Stimulated activated CD4-positive, alpha-beta T cell treated with anti-CD3 and anti-CD28 coated beads, Interleukin-12 subunit alpha, Interleukin-12 subunit beta, amount 100 ng/mL, for 4 hours (primary cell): ENCODE measurements at regions not wholly inside any gene's neighbourhood (a gene's known extent, or its start where the extent isn't known, plus 50 kb on each side); places are given as distances from the start of the nearest gene placed in this dataset.
"Not testable (repeated sequence)": the region's sequence is repeated elsewhere in the genome, so short reads cannot be mapped to it uniquely, and the experiment has no call there.

Experiments
- DNase-seq: peaks from one replicate; pipeline ENCODE4 v3.0.0-alpha.2; 2020

- no peak for DNase-seq
These were observed 172.5 kb upstream of the FOXF1 start for GRCh38 chr16:86337581-86338402.

DNA sequence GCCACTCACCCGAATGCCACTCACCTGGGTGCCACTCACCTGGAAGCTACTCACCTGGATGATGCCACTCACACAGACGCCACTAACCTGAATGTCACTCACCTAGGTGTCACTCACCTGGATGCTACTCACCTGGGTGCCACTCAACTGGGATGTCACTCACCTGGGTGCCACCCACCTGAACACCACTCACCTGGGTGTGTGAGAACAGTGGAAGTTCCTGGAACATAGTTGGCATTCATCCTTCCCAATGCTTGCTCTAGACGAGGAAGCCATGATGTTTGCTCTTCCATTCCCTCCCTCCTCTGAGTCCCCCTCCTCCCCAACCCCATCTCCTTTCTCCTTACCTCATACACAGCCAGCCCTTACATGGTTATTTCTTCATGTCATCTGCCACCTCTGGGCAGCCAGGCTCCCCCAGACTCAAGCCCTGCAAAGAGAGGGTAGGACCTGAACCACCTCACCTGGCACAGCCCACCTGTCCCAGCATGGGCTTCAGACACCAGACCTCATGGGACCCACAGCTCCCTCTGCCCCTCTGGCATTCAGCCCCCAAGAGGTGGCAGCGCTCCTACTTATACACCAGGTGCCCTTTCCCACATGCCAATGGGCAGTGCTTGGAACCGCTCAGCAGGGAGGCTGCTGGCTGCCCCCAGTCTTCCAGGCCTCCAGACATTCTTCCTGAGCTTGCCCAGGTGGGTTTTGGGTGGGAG lies 171.8 kb upstream of the FOXF1 start:
- no peak for DNase-seq

DNA sequence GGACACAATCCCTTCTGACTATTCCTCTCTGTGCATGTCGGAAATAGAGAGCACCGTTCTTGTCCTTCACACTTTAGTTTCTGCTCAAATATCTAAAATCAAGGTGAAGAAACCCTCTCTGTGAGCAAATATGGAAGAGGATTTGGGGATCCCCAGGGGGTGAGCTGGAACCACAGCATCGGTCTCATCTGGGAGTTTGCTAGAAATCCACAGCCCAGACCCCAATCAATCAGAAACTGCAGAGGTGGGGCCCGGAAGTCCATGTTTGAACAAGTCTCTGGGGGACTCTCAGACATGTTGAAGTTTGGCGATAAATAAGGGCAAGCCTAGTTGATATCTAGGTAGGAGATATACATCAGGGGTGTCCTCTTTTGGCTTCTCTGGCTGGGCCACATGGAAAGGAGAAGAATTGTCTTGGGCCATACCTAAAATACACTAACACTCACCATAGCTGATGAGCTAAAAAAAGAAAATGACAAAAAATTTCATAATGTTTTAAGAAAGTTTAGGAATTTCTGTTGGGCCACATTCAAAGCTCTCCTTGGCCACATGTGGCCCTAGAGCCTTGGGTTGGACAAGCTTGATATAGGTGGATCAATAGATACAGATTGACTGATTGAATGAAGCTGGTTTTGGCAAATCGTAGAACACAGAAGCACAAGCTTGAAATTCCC lies 168.0 kb upstream of the FOXF1 start:
- no peak for DNase-seq

DNA sequence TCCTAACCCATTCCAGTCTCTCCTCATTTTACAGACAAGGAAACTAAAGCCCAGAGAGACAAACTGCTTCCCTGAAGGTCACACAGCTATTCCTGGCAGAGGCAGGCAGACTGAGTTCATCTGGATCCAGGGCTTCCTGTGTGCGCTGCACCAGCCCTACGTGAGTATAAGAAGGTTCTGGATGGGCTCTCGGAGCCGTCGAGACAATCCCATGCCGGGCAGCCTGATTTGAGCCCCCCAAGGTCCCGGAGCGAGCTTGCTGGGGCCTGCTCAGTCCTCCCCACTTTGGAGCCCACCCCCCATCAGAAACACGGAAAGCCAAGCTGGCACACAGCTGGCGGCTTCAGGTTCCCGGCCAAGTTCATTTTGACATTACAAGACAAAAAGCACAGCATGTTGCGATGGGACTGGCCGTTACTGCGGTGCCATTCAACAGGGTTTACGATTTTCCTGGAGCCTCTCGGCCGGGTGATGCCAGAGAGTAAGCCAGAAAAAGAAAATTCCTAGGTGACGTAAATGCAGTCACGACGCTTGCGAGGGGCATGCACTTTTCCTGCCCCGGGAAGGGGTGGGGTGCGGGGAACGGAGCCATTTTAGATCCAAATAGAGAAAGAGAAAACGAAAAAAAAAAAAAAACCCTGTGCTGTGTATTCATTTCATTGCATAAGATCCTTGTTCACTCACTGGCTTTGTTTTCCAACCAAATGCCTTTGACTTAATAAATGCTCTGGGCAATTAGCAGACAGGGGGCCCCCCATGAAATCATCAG lies 167.1 kb upstream of the FOXF1 start:
- no peak for DNase-seq

DNA sequence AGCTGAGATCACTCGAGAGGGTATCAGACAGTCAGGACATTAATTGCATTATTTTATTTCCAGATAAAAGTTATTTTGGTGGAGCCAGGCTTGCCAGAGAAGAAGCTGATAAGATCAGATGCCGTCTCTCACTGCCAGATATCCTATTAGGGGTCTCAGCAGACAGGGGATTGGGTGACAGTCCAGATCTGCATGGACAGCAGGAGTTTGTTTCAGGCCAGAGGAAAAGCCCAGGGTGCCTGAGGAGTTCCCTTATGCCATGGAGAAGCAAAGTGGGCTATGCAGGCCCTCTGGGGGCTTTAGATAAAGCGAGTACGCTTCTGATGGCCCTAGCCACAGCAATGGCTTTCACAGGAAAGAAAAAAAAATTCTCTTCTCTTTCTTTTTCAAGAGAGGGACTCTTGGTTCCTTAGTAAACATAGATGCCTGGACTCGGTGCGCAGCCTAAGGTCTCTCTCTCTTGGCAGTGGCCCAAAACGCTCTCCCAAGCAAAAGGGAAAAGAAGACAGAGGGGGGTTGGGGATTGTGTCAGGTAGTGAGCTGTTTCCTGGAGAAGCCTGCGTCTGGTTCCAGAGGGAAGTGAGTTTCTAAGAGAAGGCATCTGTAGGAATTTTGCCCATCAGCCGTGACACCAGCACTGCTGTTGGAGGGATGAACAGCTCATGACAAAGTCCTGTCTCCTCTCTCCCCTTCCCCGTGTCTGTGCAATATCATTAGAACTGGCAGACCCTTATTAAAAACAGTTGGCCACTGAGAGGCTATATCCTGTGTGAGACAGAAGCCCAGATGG lies 166.3 kb upstream of the FOXF1 start:
- no peak for DNase-seq

- no peak for DNase-seq
These were observed 165.8 kb upstream of the FOXF1 start for GRCh38 chr16:86344586-86344871.

DNA sequence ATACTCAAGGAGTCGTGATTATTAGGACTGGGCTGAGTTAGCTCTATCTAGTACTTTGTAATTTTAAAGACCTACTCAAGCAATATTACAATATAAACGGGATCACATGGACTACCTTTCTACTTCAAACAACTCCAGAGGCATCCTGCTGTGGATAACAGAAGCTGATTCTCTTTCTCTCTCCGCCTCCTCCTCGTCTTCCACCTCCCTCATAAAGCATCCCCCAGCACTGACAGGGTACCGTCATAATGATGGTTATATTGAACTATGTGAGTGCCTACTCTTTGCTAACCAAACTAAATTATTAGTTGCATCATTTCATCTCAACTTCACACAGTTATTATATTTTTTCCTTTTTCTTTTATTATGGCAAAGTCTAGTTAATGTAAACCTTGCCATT lies 165.4 kb upstream of the FOXF1 start:
- no peak for DNase-seq

GRCh38 chr16:86345516-86345915 lies 164.8 kb upstream of the FOXF1 start:
- DNase-seq, result no peak

DNA sequence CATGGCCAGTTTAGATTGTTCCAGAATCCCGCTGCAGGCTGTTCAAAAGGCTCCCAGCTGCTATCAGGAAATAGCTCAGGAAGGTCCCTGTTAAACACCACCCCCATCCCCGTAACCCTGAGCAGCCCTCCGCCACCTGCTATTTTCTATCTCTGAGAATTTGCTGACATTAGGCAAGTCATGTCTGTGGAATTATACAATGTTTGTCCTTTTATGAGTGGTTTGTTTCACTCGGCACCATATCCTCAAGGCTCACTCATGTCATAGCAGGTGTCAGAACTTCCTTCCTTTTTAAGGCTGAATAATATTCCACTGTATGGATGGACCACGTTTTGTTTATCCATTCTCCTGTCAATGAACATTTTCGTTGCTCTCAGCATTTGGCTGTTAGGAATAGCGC lies 164.3 kb upstream of the FOXF1 start:
- no peak for DNase-seq

DNA sequence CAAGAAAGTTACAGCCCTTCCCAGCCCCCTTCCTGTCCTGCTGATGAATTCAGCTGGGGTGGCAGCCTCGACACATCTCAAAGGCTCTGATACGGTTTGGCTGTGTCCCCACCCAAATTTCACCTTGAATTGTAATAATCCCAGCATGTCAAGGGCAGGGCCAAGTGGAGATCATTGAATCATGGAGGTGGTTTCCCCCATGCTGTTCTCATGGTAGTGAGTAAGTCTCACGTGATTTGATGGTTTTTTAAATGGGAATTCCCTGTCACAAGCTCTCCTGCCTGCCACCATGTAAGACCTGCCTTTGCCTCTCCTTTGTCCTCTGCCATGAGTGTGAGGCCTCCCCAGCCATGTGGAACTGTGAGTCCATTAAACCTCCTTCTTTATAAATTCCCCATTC lies 163.2 kb upstream of the FOXF1 start:
- DNase-seq, result no peak

DNA sequence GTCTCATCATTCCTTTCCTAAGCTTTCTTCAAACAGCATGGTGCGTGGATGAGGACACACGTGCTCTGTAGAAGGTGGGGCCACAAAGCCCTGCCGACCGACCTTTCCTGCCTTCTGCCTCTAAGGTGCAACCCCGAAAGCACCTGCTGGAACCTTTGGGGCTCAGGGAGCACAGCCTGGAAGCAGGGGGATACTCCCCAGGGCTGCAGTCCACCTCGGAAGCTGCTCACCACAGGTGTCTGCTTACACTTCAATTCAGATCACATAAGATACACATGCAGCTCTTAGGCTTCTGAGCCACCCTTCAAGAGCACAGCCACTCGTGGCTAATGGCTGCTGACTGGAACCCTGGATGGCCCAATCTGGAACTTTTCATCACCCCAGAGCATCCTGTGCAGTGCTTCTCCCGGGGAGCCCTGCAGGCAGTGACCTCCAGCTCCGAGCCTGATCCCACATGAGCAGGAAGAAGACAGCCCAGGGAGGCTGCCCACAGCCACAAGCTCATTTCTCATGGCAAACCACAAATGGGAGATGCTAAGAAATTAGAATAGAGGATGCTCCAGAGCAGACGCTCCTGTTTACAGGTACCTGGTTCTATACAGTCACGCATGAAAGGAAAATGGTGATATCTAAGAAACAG lies 162.3 kb upstream of the FOXF1 start:
- DNase-seq, result no peak

DNA sequence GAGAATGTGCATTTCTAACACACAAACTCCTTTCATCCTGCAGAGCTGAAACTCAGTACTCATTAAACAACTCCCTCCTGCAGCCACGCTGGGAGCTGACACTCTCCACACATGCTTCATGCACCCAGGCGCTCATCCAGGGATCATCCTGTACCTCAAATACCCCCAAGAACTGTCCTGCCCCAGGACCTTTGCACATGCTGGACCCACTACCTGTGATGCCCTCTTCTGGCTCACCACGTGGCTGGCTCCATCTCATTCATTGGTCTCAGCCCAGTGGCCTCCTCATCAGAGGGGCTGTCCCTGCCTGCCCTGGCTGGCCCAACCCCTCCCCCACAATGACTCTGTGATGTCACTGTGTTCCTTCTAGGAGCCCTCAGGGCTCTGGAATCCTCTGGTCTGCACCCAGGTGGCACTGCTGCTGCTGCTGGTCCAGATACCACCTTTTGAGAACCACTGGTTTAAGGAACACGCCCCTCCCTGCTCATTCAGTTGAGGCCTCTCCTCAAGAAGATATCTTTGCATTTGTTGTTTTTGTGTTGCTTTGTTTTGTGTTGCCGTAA lies 160.9 kb upstream of the FOXF1 start:
- no peak for DNase-seq

DNA sequence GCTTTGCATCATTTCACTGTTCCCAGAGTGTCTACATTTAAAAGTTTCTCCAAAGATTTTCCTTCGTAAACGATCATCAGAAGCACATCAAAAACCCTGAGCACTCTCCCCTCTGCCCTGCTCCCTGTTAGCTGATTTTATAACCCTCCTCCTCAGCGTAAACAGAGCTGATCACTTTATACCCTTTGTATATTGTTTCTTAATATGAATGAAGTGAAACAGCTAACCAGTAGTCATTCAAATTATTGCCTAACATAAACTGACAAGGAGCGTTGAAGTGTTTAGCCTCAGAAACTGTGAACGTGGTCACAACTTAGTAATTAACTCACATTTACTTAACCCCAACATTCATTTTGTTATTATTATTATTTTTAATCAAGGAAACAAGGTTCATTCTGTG lies 160.0 kb upstream of the FOXF1 start:
- no peak for DNase-seq

- no peak for DNase-seq
These were observed 159.1 kb upstream of the FOXF1 start for GRCh38 chr16:86351041-86351784.

- DNase-seq, result not testable (repeated sequence)
These were observed 158.6 kb upstream of the FOXF1 start for GRCh38 chr16:86351785-86352139.

- DNase-seq, result no peak
These were observed 157.2 kb upstream of the FOXF1 start for GRCh38 chr16:86353148-86353547.

- DNase-seq, result no peak
These were observed 156.4 kb upstream of the FOXF1 start for GRCh38 chr16:86353948-86354347.

DNA sequence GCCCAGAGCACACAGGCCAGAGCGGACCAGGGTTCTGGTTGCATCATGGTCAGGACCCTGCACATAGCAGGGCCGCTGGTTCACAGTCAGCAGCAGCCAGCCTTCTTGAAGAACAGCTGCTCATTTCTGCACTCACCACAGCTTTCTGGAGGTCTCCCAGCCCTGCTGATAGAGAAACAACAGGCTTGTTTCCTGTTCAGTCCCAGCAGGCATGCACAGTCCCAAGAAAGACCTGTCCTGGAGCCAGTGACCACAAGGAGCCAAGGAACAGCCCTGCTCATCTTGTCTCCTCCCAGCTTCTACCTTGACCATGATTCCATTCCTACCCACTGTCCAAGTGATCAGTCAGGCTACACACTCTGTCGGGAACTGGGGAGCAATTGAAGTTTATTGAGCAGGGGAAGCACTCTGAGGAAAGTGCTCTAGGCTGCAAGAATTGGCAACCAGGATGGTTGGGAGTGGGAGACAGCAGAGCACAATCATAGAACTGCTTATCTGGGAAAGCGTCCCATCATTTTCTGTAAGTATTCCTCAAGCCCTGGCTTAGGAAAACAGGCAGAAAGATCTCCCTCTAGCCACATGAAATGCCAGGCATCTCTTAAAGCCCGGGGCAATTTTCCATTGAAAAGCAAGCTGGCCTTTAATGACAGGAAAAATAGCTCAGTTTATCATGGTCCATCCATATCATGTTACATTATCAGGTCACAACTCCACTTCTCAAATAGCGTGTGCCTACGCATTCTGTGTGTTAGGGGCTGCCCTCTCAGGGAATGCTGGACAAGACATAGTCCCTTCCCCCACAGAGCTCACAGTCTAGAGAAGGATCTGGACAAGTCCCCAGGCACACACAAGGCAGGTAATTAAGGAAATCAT lies 155.4 kb upstream of the FOXF1 start:
- DNase-seq, result no peak

GRCh38 chr16:86355531-86355930 lies 154.8 kb upstream of the FOXF1 start:
- no peak for DNase-seq

- DNase-seq, result no peak
These were observed 154.4 kb upstream of the FOXF1 start for GRCh38 chr16:86355951-86356350.
